Medulla oblongata (tissue), 1 donor: ENCODE measurements at regions not wholly inside any gene's neighbourhood (a gene's known extent, or its start where the extent isn't known, plus 50 kb on each side); places are given as distances from the start of the nearest gene placed in this dataset.
"Not testable (repeated sequence)": the region's sequence is repeated elsewhere in the genome, so short reads cannot be mapped to it uniquely, and the experiment has no call there.

ENCODE experiments used
- DNase-seq: peaks from one replicate; pipeline ENCODE4 v3.0.0-alpha.2; 2015; ENCODE audit errors: extremely low spot score

DNA sequence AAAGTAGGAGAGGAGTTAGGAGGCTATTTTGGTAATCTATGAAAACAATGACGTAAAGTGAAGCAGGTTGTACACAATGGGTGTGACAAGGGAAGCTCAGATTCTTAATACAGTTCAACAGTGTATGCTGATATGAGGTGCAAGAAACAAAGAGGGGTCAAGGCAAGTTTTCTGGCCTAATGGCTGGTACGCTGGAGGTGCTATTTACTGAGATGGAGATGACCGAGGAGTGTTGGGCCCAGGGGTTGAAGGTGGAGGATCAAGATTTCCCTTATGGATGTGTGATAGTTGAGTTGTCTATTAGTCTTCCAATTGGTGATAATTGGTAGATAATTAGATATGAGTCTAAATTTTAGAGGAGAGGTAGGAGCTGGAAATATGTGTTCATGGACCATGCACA, 194.0 kb downstream of the FOXD4L6 start:
- DNase-seq, result not testable (repeated sequence)

DNA sequence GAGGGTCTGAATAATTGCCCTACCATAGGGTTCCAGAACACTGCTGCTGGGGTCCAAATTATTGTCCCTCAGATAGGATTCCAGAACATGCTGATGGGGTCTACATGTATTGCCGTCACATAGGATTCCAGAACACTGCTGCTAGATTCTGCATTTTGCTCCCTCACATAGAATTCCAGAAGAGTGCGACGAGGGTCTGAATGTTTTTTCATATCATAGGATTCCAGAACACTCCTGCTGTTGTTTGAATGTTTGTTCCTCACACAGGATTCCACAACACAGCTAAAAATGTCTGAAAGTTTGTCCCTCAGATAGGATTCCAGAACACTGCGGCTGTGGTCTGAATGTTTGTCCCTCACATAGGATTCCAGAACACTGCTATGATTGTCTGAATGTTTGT, 198.1 kb downstream of the FOXD4L6 start:
- not testable (repeated sequence) for DNase-seq

DNA sequence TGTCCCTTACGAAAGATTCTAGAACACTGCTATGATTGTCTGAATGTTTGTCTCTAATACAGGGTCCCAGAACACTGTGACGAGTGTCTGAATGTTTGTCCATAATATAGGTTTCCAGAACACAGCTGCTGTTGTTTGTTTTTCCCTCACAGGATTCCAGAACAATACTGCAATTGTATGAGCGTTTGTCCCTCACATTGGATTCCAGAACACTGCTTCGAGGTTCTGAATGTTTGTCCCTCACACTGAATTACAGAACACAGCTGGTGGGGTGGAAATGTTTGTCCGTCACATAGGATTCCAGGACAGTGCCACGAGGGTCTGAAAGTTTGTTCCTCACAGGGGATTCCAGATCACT, 199.0 kb downstream of the FOXD4L6 start:
- not testable (repeated sequence) for DNase-seq

DNA sequence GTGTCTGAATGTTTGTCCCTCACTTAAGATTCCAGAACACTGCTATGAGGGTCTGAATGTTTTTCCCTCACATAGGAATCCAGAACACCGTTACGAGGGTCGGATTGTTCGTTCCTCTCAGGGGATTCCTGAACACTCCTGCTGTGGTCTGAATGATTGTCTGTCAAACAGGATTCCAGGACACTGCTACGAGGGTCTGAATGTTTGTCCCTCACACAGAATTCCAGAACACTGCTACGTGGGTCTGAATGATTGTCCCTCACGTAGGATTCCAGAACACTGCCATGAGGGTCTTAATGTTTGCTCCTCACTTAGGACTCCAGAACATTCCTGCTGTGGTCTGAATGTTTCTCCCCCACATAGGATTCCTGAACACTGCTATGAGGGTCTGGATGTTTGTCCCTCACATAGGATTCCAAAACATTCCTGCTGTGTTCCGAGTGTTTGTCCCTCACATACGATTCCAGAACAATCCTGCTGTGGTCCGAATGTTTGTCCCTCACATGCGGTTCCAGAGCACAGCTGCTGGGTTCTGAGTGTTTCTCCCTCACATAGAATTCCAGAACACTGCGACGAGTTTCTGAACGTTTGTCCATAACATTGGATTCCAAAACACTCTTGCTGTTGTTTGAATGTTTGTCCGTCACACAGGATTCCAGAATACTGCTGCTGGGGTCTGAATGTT, 199.5 kb downstream of the FOXD4L6 start:
- DNase-seq, result peak; percentile 11

GRCh38 chr9:40927851-40928802, 200.4 kb downstream of the FOXD4L6 start:
- DNase-seq, result peak; percentile 10

DNA sequence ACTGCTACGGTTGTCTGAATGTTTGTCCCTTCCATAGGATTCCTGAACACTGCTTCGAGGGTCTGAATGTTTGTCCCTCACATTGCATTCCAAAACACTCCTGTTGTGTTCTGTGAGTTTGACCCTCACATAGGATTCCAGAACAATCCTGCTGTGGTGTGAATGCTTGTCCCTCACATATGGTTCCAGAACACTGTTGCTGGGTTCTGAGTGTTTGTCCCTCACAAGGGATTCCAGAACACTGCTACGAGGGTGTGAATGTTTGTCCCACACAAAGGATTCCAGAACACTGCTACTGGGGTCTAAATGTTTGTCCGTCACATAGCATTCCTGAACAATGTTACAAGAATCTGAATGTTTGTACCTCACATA, 201.2 kb downstream of the FOXD4L6 start:
- DNase-seq, result peak; percentile 4

GRCh38 chr9:40926404-40927259, 201.8 kb downstream of the FOXD4L6 start:
- DNase-seq, result peak; percentile 5

DNA sequence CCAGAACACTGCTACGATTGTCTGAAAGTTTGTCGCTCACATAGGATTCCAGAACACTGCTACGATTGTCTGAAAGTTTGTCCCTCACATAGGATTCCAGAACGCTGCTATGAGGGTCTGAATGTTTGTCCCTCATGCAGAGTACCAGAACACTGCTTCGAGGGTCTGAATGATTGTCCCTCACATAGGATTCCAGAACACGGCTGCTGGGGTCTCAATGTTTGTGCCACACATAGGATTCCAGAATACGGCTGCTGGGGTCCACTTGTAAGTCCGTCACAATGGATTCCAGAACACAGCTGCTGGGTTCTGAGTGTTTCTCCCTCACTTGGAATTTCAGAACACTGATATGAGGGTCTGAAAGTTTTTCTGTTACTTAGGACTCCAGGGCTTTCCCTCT, 203.3 kb downstream of the FOXD4L6 start:
- peak; percentile 10 for DNase-seq

DNA sequence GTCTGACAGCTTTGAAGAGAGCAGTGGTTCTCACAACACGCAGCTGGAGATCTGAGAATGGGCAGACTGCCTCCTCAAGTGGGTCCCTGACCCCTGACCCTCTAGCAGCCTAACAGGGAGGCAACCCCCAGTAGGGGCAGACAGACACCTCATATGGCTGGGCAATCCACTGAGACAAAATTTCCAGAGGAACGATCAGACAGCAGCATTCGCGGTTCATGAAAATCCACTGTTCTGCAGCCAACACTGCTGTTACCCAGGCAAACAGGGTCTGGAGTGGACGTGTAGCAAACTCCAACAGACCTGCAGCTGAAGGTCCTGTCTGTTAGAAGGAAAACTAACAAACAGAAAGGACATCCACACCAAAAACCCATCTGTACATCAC, 212.1 kb downstream of the FOXD4L6 start:
- not testable (repeated sequence) for DNase-seq

DNA sequence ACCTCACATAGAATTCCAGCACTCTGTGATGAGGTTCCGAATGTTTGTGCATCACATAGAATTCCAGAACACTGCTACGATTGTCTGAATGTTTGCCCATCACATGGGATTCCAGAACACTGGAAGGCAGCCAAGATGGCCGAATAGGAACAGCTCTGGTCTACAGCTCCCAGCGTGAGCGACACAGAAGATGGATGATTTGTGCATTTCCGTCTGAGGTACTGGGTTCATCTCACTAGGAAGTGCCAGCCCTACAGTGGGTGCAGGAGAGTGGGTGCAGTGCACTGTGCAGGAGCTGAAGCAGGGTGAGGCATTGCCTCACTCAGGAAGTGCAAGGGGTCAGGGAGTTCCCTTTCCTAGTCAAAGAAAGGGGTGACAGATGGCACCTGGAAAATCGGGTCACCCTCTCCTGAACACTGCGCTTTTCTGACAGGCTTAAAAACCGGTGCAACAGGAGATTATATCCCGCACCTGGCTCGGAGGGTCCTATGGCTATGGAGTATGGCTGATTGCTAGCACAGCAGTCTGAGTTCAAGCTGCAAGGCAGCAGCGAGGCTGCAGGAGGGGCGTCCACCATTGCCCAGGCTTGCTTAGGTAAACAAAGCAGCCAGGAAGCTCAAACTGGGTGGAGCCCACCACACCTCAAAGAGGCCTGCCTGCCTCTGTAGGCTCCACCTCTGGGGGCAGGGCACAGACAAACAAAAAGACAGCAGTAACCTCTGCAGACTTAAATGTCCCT, 212.7 kb downstream of the FOXD4L6 start:
- peak; percentile 34 for DNase-seq

- DNase-seq, result no peak
These were observed 213.5 kb downstream of the FOXD4L6 start for GRCh38 chr9:40914772-40915659.

DNA sequence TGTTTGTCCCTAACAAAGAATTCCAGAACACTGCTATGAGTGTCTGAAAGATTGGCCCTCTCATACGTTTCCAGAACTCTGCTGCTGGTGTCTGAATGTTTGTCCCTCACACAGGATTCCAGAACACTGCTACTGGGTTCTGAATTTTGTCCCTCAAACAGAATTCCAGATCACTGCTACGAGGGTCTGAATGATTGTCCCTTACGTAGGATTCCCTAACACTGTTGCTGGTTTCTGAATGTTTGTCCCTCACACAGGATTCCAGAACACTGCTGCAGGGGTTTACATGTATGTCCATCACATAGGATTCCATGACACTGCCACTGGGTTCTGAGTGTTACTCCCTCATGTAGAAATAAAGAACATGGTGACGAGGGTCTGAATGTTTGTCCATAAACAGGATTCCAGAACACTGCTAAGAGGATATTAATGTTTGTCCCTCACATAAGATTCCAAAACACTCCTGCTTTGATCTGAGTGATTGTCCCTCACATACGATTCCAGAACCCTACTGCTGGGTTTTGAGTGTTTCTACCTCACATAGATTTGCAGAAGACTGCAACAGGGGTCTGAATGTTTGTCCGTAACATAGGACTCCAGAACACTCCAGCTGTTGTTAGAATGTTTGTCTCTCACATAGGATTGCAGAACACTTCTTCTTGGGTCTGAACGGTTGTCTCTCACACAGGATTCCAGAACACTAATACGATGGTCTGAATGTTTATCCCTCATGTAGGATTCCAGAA, 214.4 kb downstream of the FOXD4L6 start:
- DNase-seq, result no peak

DNA sequence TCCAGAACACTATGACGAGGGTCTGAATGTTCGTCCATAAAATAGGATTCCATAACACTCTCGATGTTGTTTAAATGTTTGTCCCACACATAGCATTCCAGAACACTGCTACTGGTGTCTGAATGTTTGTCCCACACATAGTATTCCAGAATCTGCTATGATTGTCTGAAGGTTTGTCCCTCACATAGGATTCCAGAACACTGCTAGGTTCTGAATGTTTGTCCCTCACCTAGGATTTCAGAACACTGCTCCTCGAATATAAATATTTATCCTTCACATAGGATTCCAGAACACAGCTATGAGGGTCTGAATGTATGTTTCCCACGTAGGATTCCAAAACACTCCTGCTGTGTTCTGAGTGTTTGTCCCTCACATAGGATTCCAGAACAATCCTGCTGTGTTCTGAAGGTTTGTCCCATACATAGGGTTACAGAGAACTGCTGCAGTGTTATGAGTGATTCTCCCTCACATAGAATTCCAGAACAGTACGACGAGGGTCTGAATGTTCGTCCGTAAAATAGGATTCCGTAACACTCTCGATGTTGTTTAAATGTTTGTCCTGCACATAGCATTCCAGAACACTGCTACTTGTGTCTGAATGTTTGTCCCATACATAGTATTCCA, 215.3 kb downstream of the FOXD4L6 start:
- no peak for DNase-seq

- DNase-seq, result not testable (repeated sequence)
These were observed 215.8 kb downstream of the FOXD4L6 start for GRCh38 chr9:40912679-40913078.

- DNase-seq, result no peak
These were observed 216.8 kb downstream of the FOXD4L6 start for GRCh38 chr9:40911647-40912046.

DNA sequence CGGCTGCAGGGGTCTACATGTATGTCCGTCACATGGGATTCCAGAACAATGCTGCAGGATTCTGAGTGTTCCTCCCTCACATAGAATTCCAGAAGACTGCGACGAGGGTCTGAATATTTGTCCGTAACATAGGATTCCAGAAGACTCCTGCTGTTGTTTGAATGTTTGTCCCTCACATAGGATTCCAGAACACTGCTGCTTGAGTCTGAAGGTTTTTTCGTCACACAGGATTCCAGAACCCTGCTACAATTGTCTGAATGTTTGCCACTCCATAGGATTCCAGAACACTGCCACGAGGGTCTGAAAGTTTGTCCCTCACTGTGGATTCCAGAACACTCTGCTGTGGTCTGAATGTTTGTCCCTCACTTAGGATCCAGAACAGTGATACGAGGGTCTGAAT, 217.5 kb downstream of the FOXD4L6 start:
- not testable (repeated sequence) for DNase-seq

GRCh38 chr9:40909821-40910220, 218.7 kb downstream of the FOXD4L6 start:
- no peak for DNase-seq

- DNase-seq, result not testable (repeated sequence)
These were observed 219.4 kb downstream of the FOXD4L6 start for GRCh38 chr9:40909111-40909510.
